IPS-15b (cell line): ENCODE measurements at regions not wholly inside any gene's neighbourhood (a gene's known extent, or its start where the extent isn't known, plus 50 kb on each side); places are given as distances from the start of the nearest gene placed in this dataset.

Experiments
- H3K27me3 ChIP-seq: one replicate; pipeline ENCODE4 v1.6.1; 2013; ENCODE audit warnings: low read length; ENCODE audit not compliant: control insufficient read depth, insufficient read depth
- H3K36me3 ChIP-seq: one replicate; pipeline ENCODE4 v1.6.1; 2013; ENCODE audit warnings: low read length; ENCODE audit not compliant: control insufficient read depth, insufficient read depth
- H3K4me1 ChIP-seq: one replicate; pipeline ENCODE4 v1.6.1; 2013; ENCODE audit warnings: mild to moderate bottlenecking, low read length; ENCODE audit not compliant: control insufficient read depth, insufficient read depth
- H3K4me3 ChIP-seq: one replicate; pipeline ENCODE4 v1.5.1; 2013; ENCODE audit warnings: low read depth, low read length
- H3K9ac ChIP-seq: one replicate; pipeline ENCODE4 v1.6.1; 2013; ENCODE audit warnings: low read depth, mild to moderate bottlenecking, low read length
- H3K9me3 ChIP-seq: one replicate; pipeline ENCODE4 v1.6.1; 2013; ENCODE audit warnings: mild to moderate bottlenecking, low read length; ENCODE audit not compliant: control insufficient read depth, insufficient read depth

DNA sequence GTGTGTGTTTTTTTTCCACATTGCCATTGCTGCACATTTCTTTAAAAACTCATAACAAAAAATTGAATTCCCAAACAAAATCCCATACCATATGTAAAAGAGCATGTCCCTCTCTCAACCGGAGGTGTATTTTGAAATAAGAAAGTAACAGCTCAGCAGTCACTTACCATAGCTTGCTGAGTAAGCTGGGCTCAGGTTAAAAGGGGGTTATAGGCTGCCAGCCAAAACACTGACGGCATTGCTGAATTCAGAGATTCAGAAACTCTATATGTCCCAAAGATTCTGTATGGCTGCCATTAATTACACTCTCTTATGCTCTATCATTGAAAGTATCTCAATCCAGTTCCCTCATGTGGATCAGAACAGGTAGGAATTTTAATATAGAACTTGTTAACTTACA, 276.0 kb downstream of the FOXG1 start:
- no peak overlapping the region for H3K9ac ChIP-seq
- H3K4me3 ChIP-seq, result no peak overlapping the region
- no peaks in the 10 kb centered on the region for H3K4me1 ChIP-seq
- no peaks in the 10 kb centered on the region for H3K36me3 ChIP-seq
- H3K27me3 ChIP-seq, result no peaks in the 10 kb centered on the region
- H3K9me3 ChIP-seq, result no peaks in the 10 kb centered on the region

DNA sequence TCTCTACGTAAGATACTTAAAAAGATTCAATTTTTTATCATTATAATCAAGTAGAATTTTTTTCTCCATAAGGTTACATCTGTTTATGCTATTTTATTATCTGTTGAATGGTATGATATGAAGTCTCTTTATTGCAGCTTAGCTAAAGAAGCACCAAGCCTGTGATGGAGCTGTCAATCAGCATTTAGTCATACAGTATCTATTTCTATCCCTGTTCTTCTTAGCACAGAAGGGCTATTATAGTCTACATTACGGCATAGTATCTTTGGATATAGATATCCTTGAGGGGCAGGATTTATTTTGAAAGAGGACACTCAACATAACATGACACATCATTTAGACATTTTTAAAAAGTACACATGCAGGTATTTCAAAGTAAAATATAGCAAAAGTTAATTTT, 277.1 kb downstream of the FOXG1 start:
- H3K4me3 ChIP-seq, result no peak overlapping the region
- H3K9me3 ChIP-seq, result no peaks in the 10 kb centered on the region

DNA sequence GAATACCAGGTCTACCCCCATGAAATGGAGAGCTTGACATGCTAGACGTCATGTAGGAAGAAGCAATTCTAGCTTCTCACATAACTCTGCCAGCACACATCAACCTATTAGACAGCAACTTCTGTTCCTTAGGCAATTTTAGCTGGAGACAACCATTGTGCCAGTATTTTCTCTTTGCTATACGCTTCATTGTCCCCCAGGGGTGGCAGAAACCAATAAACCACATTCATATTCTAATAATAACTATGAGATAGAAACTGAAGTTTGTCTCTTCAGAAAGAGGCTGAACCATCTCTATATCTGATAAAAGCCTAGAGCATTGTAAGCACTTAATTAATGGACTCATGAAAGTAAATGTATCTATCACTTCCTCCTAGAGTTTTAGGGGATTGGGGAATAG, 278.6 kb downstream of the FOXG1 start:
- Histone ChIP-seq H3K9me3 (no peaks in the 10 kb centered on the region), H3K36me3 (no peaks in the 10 kb centered on the region), H3K4me1 (no peaks in the 10 kb centered on the region), H3K4me3 (no peak overlapping the region), H3K27me3 (no peaks in the 10 kb centered on the region), H3K9ac (no peak overlapping the region)

More for the DNA sequence above, 277.1 kb downstream of the FOXG1 start:
- H3K4me1 ChIP-seq, result no peaks in the 10 kb centered on the region
- no peak overlapping the region for H3K9ac ChIP-seq
- no peaks in the 10 kb centered on the region for H3K36me3 ChIP-seq
- H3K27me3 ChIP-seq, result no peaks in the 10 kb centered on the region

DNA sequence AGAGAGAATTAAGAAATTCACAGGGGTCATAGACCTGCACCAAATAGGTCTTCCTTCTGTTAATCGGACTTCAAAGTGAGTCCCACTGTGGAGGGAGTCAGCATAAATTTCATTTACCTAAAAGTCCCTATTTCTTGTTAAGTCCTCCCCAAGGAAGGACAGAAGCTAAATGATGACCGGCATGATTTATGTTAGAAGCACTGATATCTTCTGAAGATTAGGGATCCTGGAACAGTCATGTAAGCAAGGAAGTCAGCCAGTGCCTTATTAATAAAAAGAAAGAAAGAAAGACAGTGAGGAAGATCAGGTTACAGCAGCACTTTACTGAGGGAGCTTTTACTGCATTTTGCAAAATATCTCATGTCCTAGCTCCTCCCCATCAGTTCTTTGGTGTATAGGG, 287.5 kb downstream of the FOXG1 start:
- Histone ChIP-seq H3K4me1 (no peaks in the 10 kb centered on the region), H3K36me3 (no peaks in the 10 kb centered on the region), H3K9me3 (no peaks in the 10 kb centered on the region), H3K4me3 (no peak overlapping the region), H3K27me3 (no peaks in the 10 kb centered on the region), H3K9ac (no peak overlapping the region)

DNA sequence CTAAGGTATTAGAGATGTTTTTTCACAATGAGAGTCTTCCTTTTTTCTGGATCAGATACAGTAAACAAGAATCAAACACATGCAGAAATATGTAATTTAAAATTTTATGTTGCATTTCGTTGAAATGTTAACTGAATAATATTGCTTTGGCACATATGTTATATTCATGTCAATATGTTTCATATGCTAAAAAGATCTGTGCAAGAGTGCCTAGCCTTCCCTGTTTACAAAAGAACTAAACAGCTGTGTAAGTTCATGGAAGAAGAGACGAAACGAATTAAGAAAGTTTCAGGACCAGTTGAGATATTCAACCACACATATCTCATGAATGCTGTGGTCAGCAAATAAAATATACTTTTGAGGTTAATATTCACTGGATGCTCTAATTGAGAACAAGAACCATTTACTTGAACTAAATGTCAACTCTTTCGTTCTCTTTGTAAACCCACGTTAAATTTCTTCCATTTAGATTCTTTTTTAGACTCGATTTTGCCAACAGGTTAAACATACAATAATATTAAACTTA, 289.5 kb downstream of the FOXG1 start:
- Histone ChIP-seq H3K27me3 (no peaks in the 10 kb centered on the region), H3K9ac (no peak overlapping the region), H3K9me3 (no peaks in the 10 kb centered on the region), H3K4me3 (no peak overlapping the region), H3K4me1 (no peaks in the 10 kb centered on the region), H3K36me3 (no peaks in the 10 kb centered on the region)

DNA sequence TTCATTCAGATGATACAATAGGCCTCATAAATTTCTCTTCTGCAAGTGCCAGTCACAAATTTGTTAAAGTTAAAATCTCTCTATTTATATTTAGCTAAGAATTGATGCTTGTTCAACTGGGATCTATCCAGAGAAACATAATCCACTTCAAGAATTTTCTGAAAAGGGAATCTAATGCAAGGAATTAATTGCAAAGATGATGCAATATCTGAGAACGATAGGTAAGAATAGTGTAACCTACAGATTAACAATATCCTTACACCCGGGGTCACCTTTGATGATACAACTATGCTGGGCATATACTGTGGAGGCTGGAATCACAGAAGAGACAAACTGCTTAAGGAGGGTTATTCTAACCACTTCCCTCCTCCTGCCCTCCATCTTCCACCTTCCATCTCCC, 295.1 kb downstream of the FOXG1 start:
- no peak overlapping the region for H3K4me3 ChIP-seq
- H3K9ac ChIP-seq, result no peak overlapping the region
- H3K9me3 ChIP-seq, result no peaks in the 10 kb centered on the region
- no peaks in the 10 kb centered on the region for H3K4me1 ChIP-seq
- no peaks in the 10 kb centered on the region for H3K27me3 ChIP-seq
- H3K36me3 ChIP-seq, result no peaks in the 10 kb centered on the region

DNA sequence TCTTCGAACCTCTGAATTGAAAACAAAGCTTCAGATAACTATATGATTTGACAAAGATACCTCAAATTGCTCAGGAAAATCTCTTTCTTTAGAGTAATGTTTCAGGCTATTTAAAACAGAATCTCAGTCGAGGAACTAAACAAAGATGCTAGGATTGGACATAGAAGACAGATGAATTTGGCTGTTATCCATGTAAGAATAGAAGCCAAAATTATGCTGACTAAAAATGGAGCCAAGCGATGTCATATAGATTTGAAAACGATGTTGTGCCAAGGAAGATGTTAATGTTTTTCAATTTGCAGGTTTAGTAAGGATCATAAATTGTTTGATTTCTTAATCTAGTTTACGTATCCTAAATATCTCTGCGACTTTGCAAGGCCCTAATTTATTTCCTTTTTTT, 295.9 kb downstream of the FOXG1 start:
- no peaks in the 10 kb centered on the region for H3K36me3 ChIP-seq
- no peaks in the 10 kb centered on the region for H3K4me1 ChIP-seq
- H3K9ac ChIP-seq, result no peak overlapping the region
- H3K9me3 ChIP-seq, result no peaks in the 10 kb centered on the region
- no peak overlapping the region for H3K4me3 ChIP-seq
- no peaks in the 10 kb centered on the region for H3K27me3 ChIP-seq

DNA sequence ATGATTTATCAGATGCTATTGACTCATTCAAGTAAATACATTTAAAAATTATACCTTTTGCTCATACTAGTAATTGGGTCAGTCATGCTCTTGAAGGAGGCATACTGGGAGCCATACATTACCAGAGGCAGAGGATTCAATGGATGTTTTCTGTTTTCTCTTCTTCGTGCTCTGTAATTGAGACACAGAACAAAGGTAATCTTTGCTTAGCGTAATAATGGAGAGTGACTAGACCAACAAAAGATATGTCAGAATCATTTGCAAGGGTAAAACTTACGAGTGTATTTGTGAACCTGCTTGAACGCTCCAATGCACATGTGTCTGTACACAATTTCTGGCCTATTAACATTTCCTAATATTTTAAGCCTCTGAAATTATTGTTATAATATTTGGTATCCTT, 296.4 kb downstream of the FOXG1 start:
- Histone ChIP-seq H3K4me1 (no peaks in the 10 kb centered on the region), H3K9me3 (no peaks in the 10 kb centered on the region), H3K27me3 (no peaks in the 10 kb centered on the region), H3K9ac (no peak overlapping the region), H3K36me3 (no peaks in the 10 kb centered on the region), H3K4me3 (no peak overlapping the region)

DNA sequence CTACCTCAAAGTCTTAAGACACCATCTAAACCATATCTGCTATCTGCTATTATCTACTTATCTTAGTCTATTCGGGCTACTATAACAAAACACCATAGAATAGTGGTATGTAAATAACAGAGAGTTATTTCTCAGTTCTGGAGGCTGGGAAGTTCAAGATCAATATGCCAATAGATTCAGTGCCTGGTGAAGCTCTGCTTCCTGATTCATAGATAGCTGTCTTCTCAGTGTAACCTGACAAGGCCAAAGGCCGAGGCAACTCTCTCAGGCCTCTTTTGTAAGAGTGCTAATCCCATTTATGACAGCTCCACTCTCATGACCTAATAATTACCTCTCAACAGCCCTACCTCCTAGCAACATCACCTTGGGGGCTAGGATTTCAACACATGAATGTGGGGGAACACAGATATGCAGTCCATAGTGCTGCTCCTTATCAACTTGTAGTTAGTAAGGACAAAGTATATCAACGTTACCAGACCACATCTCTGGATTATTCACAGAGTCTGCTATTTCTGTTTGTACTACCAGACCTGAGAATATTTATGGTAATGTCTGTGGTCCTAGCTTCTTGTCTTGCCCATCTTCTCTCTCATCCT, 297.8 kb downstream of the FOXG1 start:
- no peaks in the 10 kb centered on the region for H3K4me1 ChIP-seq
- no peaks in the 10 kb centered on the region for H3K27me3 ChIP-seq
- H3K9ac ChIP-seq, result no peak overlapping the region
- H3K9me3 ChIP-seq, result no peaks in the 10 kb centered on the region
- no peak overlapping the region for H3K4me3 ChIP-seq
- H3K36me3 ChIP-seq, result no peaks in the 10 kb centered on the region

DNA sequence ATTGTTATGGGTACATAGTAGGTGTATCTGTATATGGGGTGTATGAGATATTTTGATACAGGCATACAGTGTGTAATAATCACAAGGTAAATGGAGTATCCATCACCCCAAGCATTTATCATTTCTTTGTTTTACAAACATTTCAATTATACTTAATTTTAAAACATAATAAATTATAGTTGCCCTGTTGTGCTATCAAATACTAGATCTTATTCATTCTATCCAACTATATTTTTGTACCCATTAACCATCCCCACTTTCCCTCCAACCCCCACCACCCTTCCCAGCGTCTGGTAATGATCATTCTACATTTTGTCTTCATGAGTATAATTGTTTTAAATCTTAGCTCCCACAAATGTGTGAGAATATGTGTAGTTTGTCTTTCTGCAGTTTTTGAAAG, 302.6 kb downstream of the FOXG1 start:
- H3K4me1 ChIP-seq, result no peaks in the 10 kb centered on the region
- no peaks in the 10 kb centered on the region for H3K9me3 ChIP-seq
- H3K36me3 ChIP-seq, result peaks cover 3% of the 10 kb centered on the region
- H3K27me3 ChIP-seq, result no peaks in the 10 kb centered on the region
- H3K4me3 ChIP-seq, result no peak overlapping the region
- no peak overlapping the region for H3K9ac ChIP-seq

DNA sequence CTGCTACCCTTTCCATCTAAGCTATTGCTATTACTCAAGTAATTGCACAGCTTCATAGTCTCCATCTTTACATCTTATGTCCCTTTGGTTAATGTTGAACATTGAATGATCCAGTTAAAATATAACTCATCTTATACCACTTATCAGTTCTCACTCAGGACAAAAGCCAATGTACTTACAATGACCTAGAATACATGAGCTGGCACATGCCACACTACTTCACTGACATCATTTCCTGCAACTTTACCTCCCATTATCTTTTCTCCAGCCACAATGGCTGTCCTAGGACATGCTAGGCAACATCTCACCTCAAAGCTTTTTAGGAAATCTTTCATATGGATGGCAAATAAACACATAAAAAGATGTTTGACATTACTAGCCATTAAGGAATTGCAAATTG, 309.2 kb downstream of the FOXG1 start:
- no peak overlapping the region for H3K4me3 ChIP-seq
- no peaks in the 10 kb centered on the region for H3K27me3 ChIP-seq
- H3K9ac ChIP-seq, result no peak overlapping the region
- H3K9me3 ChIP-seq, result no peaks in the 10 kb centered on the region
- H3K36me3 ChIP-seq, result peaks cover 3% of the 10 kb centered on the region
- no peaks in the 10 kb centered on the region for H3K4me1 ChIP-seq

DNA sequence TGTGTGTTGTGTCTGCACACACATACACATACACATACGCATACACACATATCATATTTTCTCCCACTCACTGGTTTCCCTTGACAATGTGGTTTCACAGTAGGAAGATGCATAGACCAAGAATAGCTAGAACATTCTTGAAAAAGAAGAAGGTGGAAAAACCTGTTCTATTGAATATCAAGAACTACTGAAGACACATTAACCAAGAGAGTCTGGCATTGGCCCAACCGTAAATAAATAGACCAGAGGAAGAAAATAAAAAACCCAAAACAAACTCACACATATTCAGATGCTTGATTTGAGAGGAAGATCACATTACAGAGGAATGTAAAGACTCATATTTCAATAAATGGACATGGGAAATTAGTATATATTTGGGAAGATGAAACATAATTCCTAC, 311.3 kb downstream of the FOXG1 start:
- no peaks in the 10 kb centered on the region for H3K27me3 ChIP-seq
- no peaks in the 10 kb centered on the region for H3K36me3 ChIP-seq
- H3K4me3 ChIP-seq, result no peak overlapping the region
- no peak overlapping the region for H3K9ac ChIP-seq
- H3K9me3 ChIP-seq, result no peaks in the 10 kb centered on the region
- no peaks in the 10 kb centered on the region for H3K4me1 ChIP-seq
